H1 (cell line): ENCODE measurements at regions not wholly inside any gene's neighbourhood (a gene's known extent, or its start where the extent isn't known, plus 50 kb on each side); places are given as distances from the start of the nearest gene placed in this dataset.

Experiments used
- CTCF ChIA-PET: fragments of 300-600 bp; sonication (Branson Sonifier 250); formaldehyde crosslinking; loops from one replicate; lab custom pipeline; 2021; ENCODE audit not compliant: partially characterized antibody; lab: Charles Lee
- POLR2A ChIA-PET: fragments of 300-600 bp; sonication (Branson Sonifier 250); formaldehyde crosslinking; loops from one replicate; lab custom pipeline; 2021; ENCODE audit warnings: inconsistent platforms; ENCODE audit not compliant: partially characterized antibody; lab: Charles Lee
- DNase-seq, 2 experiments: peaks; one replicate each; pipeline versions ENCODE4 v3.0.0 to v3.0.0-alpha.2; 2010 to 2022; ENCODE audit warnings: low spot score in 2 of 2, low read depth in 1 of 2, mixed read lengths in 1 of 2
- FAIRE-seq: peaks from 2 replicates; lab custom pipeline; 2011; peaks lifted over from hg19 to GRCh38; lab: Jason Lieb, UNC
- H2AFZ ChIP-seq: 2 replicates; pipeline ENCODE4 v1.8.1; 2012; ENCODE audit warnings: low read length, inconsistent platforms
- H2AK5ac ChIP-seq: 2 replicates; pipeline ENCODE4 v1.6.1; 2013; ENCODE audit warnings: low read depth, low read length
- H2BK120ac ChIP-seq: replicated peaks from 2 replicates; pipeline ENCODE3; 2013; ENCODE audit warnings: low read depth, low read length, inconsistent platforms
- H2BK12ac ChIP-seq: 2 replicates; pipeline ENCODE4 v1.6.1; 2013; ENCODE audit warnings: low read depth, low read length
- H2BK15ac ChIP-seq: 2 replicates; pipeline ENCODE4 v1.6.1; 2013; ENCODE audit warnings: low read length
- H2BK20ac ChIP-seq: 2 replicates; pipeline ENCODE4 v1.6.1; 2013; ENCODE audit warnings: low read length
- H2BK5ac ChIP-seq: 2 replicates; pipeline ENCODE4 v1.6.1; 2013; ENCODE audit warnings: low read depth, low read length
- H3K14ac ChIP-seq: 2 replicates; pipeline ENCODE4 v1.6.1; 2013; ENCODE audit warnings: inconsistent platforms; ENCODE audit not compliant: insufficient read length
- H3K18ac ChIP-seq: 2 replicates; pipeline ENCODE4 v1.6.1; 2013; ENCODE audit warnings: low read length; ENCODE audit errors: extremely low read depth
- H3K23ac ChIP-seq: 2 replicates; pipeline ENCODE4 v1.6.1; 2013; ENCODE audit warnings: inconsistent platforms; ENCODE audit not compliant: insufficient read length
- H3K23me2 ChIP-seq: 2 replicates; pipeline ENCODE4 v1.6.1; 2013; ENCODE audit warnings: low read depth, low read length
- H3K27ac ChIP-seq: 2 replicates; pipeline ENCODE4 v1.6.1; 2011; ENCODE audit warnings: low read depth, low read length, inconsistent platforms
- H3K27me3 ChIP-seq, 4 experiments: replicated peaks in 1 of 4; 1 replicate in 1 of 4; 2 replicates in 3 of 4; pipeline versions ENCODE4 v1.6.1 to v1.8.1; 2011 to 2013; ENCODE audit warnings: low read length in 3 of 4, mild to moderate bottlenecking in 3 of 4, inconsistent platforms in 2 of 4, mixed read lengths in 2 of 4, moderate library complexity in 1 of 4; ENCODE audit not compliant: control insufficient read depth in 3 of 4, insufficient read depth in 3 of 4; ENCODE audit errors: extremely low read depth in 1 of 4
- H3K36me3 ChIP-seq, 4 experiments: 2 replicates each; pipeline versions ENCODE4 v1.6.1 to v1.8.1; 2011 to 2013; ENCODE audit warnings: mild to moderate bottlenecking in 4 of 4, low read length in 3 of 4, moderate library complexity in 2 of 4, control low read depth in 1 of 4, inconsistent platforms in 1 of 4; ENCODE audit not compliant: insufficient read depth in 4 of 4, control insufficient read depth in 2 of 4
- H3K4ac ChIP-seq: replicated peaks from 2 replicates; pipeline ENCODE3; 2013; ENCODE audit warnings: low read length, low read depth, mixed read lengths, inconsistent platforms; ENCODE audit not compliant: insufficient read length
- H3K4me1 ChIP-seq, 4 experiments: replicated peaks in 1 of 4; 1 replicate in 1 of 4; 2 replicates in 3 of 4; pipeline versions ENCODE4 v1.6.1 to v1.8.1; 2011 to 2013; ENCODE audit warnings: low read length in 3 of 4, inconsistent platforms in 2 of 4, mixed read lengths in 1 of 4; ENCODE audit not compliant: insufficient read depth in 4 of 4, control insufficient read depth in 3 of 4
- H3K4me2 ChIP-seq, 2 experiments: 2 replicates each; pipeline versions ENCODE4 v1.6.1 to v1.8.1; 2011 to 2013; ENCODE audit warnings: low read depth in 2 of 2, low read length in 2 of 2, control low read depth in 1 of 2, inconsistent platforms in 1 of 2, mild to moderate bottlenecking in 1 of 2; ENCODE audit not compliant: insufficient read depth in 1 of 2
- H3K4me3 ChIP-seq, 4 experiments: fragments of 200-600, 300-600 bp in 1 of 4; sonication (generic), shearing (Covaris generic), sonication (Bioruptor Twin) in 1 of 4; 2 replicates each; pipeline versions ENCODE4 v1.5.1 to v1.8.1; 2011 to 2016; ENCODE audit warnings: low read length in 4 of 4, low read depth in 3 of 4, control low read depth in 2 of 4, inconsistent platforms in 2 of 4, mild to moderate bottlenecking in 2 of 4, mixed read lengths in 1 of 4, moderate library complexity in 1 of 4; ENCODE audit not compliant: insufficient read depth in 2 of 4; ENCODE audit errors: extremely low read depth in 1 of 4
- H3K56ac ChIP-seq: replicated peaks from 2 replicates; pipeline ENCODE3; 2013; ENCODE audit warnings: low read depth, mild to moderate bottlenecking, mixed read lengths, low read length, inconsistent platforms; ENCODE audit not compliant: insufficient read length
- H3K79me1 ChIP-seq: 2 replicates; pipeline ENCODE4 v1.6.1; 2013; ENCODE audit warnings: low read depth, low read length, control low read depth
- H3K79me2 ChIP-seq, 2 experiments: 2 replicates each; pipeline versions ENCODE4 v1.6.1 to v1.8.1; 2012 to 2013; ENCODE audit warnings: low read length in 2 of 2, mild to moderate bottlenecking in 2 of 2, inconsistent platforms in 1 of 2; ENCODE audit not compliant: insufficient read depth in 2 of 2, control insufficient read depth in 1 of 2
- H3K9ac ChIP-seq, 4 experiments: replicated peaks in 1 of 4; 1 replicate in 1 of 4; 2 replicates in 3 of 4; pipeline versions ENCODE4 v1.6.1 to v1.8.1; 2011 to 2013; ENCODE audit warnings: low read depth in 3 of 4, low read length in 3 of 4, control low read depth in 2 of 4, mild to moderate bottlenecking in 2 of 4, moderate library complexity in 2 of 4, inconsistent platforms in 1 of 4; ENCODE audit errors: extremely low read depth in 1 of 4
- H3K9me3 ChIP-seq, 2 experiments: 2 replicates each; pipeline versions ENCODE4 v1.6.1 to v1.8.1; 2012 to 2013; ENCODE audit warnings: mild to moderate bottlenecking in 2 of 2, moderate library complexity in 2 of 2, control low read depth in 1 of 2, inconsistent platforms in 1 of 2, low read depth in 1 of 2, low read length in 1 of 2, mixed read lengths in 1 of 2; ENCODE audit not compliant: insufficient read depth in 2 of 2
- H4K20me1 ChIP-seq, 2 experiments: replicated peaks in 1 of 2; 2 replicates each; pipeline versions ENCODE3 to v1.8.1; 2011 to 2013; ENCODE audit warnings: inconsistent platforms in 2 of 2, low read length in 2 of 2, mild to moderate bottlenecking in 1 of 2; ENCODE audit not compliant: insufficient read depth in 2 of 2, control insufficient read depth in 1 of 2
- H4K5ac ChIP-seq: 2 replicates; pipeline ENCODE4 v1.6.1; 2013; ENCODE audit warnings: low read length, low read depth, mixed read lengths, inconsistent platforms; ENCODE audit not compliant: insufficient read length
- H4K8ac ChIP-seq: 2 replicates; pipeline ENCODE4 v1.8.0; 2013; ENCODE audit warnings: mild to moderate bottlenecking, moderate library complexity, low read length, inconsistent platforms; ENCODE audit not compliant: insufficient read depth; ENCODE audit errors: extremely low read depth
- H4K91ac ChIP-seq: replicated peaks from 2 replicates; pipeline ENCODE3; 2013; ENCODE audit warnings: low read length, mixed read lengths, inconsistent platforms; ENCODE audit not compliant: insufficient read length
- ATF2 ChIP-seq: IDR thresholded peaks from 2 replicates; pipeline ENCODE4 v1.6.1; 2012; ENCODE audit warnings: low read length, inconsistent platforms
- CEBPB ChIP-seq: IDR thresholded peaks from 2 replicates; pipeline ENCODE4 v1.6.1; 2012; ENCODE audit warnings: low read depth, low read length
- CHD1 ChIP-seq: IDR thresholded peaks from 2 replicates; pipeline ENCODE4 v1.6.1; 2012; ENCODE audit warnings: low read depth, low read length, improper control_type of control experiment
- CTBP2 ChIP-seq: IDR thresholded peaks from 2 replicates; pipeline ENCODE4 v1.7.0; 2011; ENCODE audit warnings: borderline replicate concordance, mild to moderate bottlenecking, moderate library complexity, mixed read lengths, low read length; ENCODE audit not compliant: insufficient read depth, insufficient read length
- GTF2F1 ChIP-seq: IDR thresholded peaks from 2 replicates; pipeline ENCODE4 v1.6.1; 2012; ENCODE audit warnings: low read depth, low read length, improper control_type of control experiment, borderline replicate concordance
- JUN ChIP-seq: IDR thresholded peaks from 2 replicates; pipeline ENCODE4 v1.6.1; 2011; ENCODE audit warnings: low read depth, mild to moderate bottlenecking, improper control_type of control experiment, low read length
- KDM1A ChIP-seq: fragments of 200-600, 300-600 bp; sonication (generic); IDR thresholded peaks from 2 replicates; pipeline ENCODE4 v1.7.1; 2016; ENCODE audit warnings: mild to moderate bottlenecking, low read length, borderline replicate concordance
- POLR2A ChIP-seq, 2 experiments: IDR thresholded peaks; 1 replicate in 1 of 2; 2 replicates in 1 of 2; pipeline ENCODE4 v1.6.1; 2011; ENCODE audit warnings: low read depth in 2 of 2, low read length in 2 of 2, mild to moderate bottlenecking in 2 of 2; ENCODE audit errors: control extremely low read depth in 1 of 2
- POU5F1 ChIP-seq: IDR thresholded peaks from 2 replicates; pipeline ENCODE4 v1.6.1; 2011; ENCODE audit warnings: low read depth, mild to moderate bottlenecking, low read length, moderate library complexity
- SP2 ChIP-seq: IDR thresholded peaks from 2 replicates; pipeline ENCODE4 v1.6.1; 2012; ENCODE audit warnings: mild to moderate bottlenecking, low read length, inconsistent platforms
- SRF ChIP-seq: IDR thresholded peaks from 2 replicates; pipeline ENCODE4 v1.6.1; 2011; ENCODE audit warnings: mild to moderate bottlenecking, low read depth, low read length, moderate library complexity
- SUZ12 ChIP-seq: fragments of 200-600 bp; sonication (generic); IDR thresholded peaks from 2 replicates; pipeline ENCODE4 v1.6.1; 2012; ENCODE audit warnings: mild to moderate bottlenecking, inconsistent platforms, low read length, moderate library complexity, mixed read lengths
- TEAD4 ChIP-seq: IDR thresholded peaks from 2 replicates; pipeline ENCODE4 v1.6.1; 2012; ENCODE audit warnings: low read depth, low read length, inconsistent platforms, mixed read lengths
- YY1 ChIP-seq: IDR thresholded peaks from 2 replicates; pipeline ENCODE4 v1.6.1; 2011; ENCODE audit warnings: low read depth, mild to moderate bottlenecking, low read length
- ZNF274 ChIP-seq: IDR thresholded peaks from 2 replicates; pipeline ENCODE4 v1.7.0; 2012; ENCODE audit warnings: low read length, borderline replicate concordance; ENCODE audit errors: extremely low read depth
- WGBS, 2 experiments: shearing (Covaris generic) in 1 of 2; methylation state at CpG; one replicate each; pipeline versions ENCODE4 v1.1.6 to v1.1.7; 2013 to 2015; ENCODE audit warnings: low lambda C conversion rate in 2 of 2, mixed read lengths in 2 of 2, inconsistent platforms in 1 of 2, low coverage in 1 of 2, missing lambda C conversion rate in 1 of 2; ENCODE audit not compliant: insufficient replicate concordance in 2 of 2, insufficient coverage in 1 of 2, insufficient read length in 1 of 2; ENCODE audit errors: extremely low coverage in 1 of 2, missing lambda C conversion rate in 1 of 2; 5-methylcytosine and 5-hydroxymethylcytosine counted together

DNA sequence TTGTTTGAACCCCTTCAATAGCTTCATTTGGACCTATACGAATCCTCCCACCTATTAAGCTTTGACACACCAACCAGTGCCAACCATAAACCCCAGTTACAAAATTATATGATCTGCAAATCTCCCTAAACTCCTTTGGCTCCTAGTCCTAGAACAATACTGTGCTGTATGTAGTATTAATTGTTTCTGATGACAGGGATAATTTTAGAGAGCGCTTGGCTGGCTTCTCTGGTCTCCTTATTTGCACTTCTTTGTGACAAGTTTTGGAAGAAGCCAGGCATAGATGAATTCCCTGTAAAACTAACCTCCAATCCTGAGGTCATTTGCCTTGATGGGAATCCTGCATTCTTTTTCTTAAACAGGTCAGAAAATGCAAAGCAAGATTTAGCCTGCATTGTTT is 433.0 kb downstream of the PPARGC1A start:
- no peaks in the 10 kb centered on the region for H3K23me2 ChIP-seq
- DNase-seq: no peak
- no peaks in the 10 kb centered on the region for H3K79me1 ChIP-seq
- 96% methylated on average over 2 of the region's 2 CpGs; no CpG with 5 or more reads in 1 of the 2 experiments for WGBS, 2 experiments
- H3K27me3 ChIP-seq: no peaks in the 10 kb centered on the region
- no peak overlapping the region for H3K4ac ChIP-seq
- no peaks in the 10 kb centered on the region for H3K79me2 ChIP-seq
- no peak overlapping the region for H3K4me2 ChIP-seq
- H3K23ac ChIP-seq: no peak overlapping the region
- no peak for FAIRE-seq
- H4K20me1 ChIP-seq: no peaks in the 10 kb centered on the region
- no peaks in the 10 kb centered on the region for H3K9me3 ChIP-seq
- ChIA-PET POLR2A (no interaction called here), CTCF (interaction anchor here (0.5 to 1.9 kb wide), 7 partner anchors 9 to 212 kb away, joined by 3 to 9 read pairs (median 4); no protein-coding TSS in a partner anchor)
- H3K9ac ChIP-seq: no peak overlapping the region
- no peak overlapping the region for H3K14ac ChIP-seq
- H3K18ac ChIP-seq: no peak overlapping the region
- no peak overlapping the region for H4K5ac ChIP-seq
- H3K27ac ChIP-seq: no peak overlapping the region
- H2BK15ac ChIP-seq: no peak overlapping the region
- H3K36me3 ChIP-seq: no peaks in the 10 kb centered on the region
- no peak overlapping the region for H4K91ac ChIP-seq
- no peak overlapping the region for H3K56ac ChIP-seq
- no peak overlapping the region for H2BK12ac ChIP-seq
- H2AFZ ChIP-seq: no peak overlapping the region
- no peak overlapping the region for H3K4me3 ChIP-seq
- no peak overlapping the region for H2BK120ac ChIP-seq
- H2BK20ac ChIP-seq: no peak overlapping the region
- H2AK5ac ChIP-seq: no peak overlapping the region
- no peak overlapping the region for H4K8ac ChIP-seq
- H3K4me1 ChIP-seq: peaks cover 0 to 10% (median 2%) of the 10 kb centered on the region in 4 experiments; a peak in 4 of 7 replicates
- no peak overlapping the region for H2BK5ac ChIP-seq
- TF ChIP-seq POLR2A (IDR thresholded peaks at IDR 0.05; ENCODE audit: control extremely low read depth in 1 of 2, low read depth in 2 of 2, low read length in 2 of 2) (no peak), YY1 (no peak), CHD1 (no peak), ZNF274 (no peak), GTF2F1 (no peak), JUN (no peak), CTBP2 (no peak), TEAD4 (no peak), SP2 (no peak), ATF2 (no peak), POU5F1 (no peak), KDM1A (no peak), SUZ12 (no peak), SRF (no peak), CEBPB (no peak)
